ENCODE measurements at regions not wholly inside any gene's neighbourhood (a gene's known extent, or its start where the extent isn't known, plus 50 kb on each side); places are given as distances from the start of the nearest gene placed in this dataset.

DNA sequence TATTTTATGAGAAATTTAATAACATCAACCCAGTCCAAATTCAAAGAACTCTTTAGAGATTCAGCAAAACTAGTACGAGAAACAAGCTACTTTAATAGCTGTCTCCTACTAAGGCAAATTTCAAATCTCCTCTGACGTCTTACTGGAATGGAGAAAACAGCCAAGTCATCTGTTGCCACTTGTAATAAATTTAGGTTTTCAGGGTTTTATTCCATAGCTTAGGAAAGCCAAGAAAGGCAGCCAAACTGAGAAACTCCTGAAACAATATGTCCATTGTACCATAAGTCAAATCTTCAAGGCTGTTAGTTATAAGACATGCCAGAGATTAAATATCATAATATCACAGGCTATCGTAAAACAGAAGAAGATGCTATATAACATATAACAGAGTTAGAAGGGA is 524.6 kb upstream of the SETBP1 start:
- Histone ChIP-seq H3K4me1 (no peaks in the 10 kb centered on the region), H3K4me3 (no peak overlapping the region), H3K9me3 (no peaks in the 10 kb centered on the region), H3K27me3 (ENCODE audit: low read depth) (no peaks in the 10 kb centered on the region), H3K27ac (no peak overlapping the region), H3K36me3 (no peaks in the 10 kb centered on the region)
- no peak for TF ChIP-seq CTCF (IDR thresholded peaks at IDR 0.05)
- intact Hi-C loops (cut with DNase I): no loop called here
- ATAC-seq (no peak), DNase-seq (no peak)

GRCh38 chr18:44156776-44157335 is 523.8 kb upstream of the SETBP1 start:
- intact Hi-C loops (cut with DNase I): no loop called here
- TF ChIP-seq CTCF (IDR thresholded peaks at IDR 0.05): no peak
- Histone ChIP-seq H3K36me3 (no peaks in the 10 kb centered on the region), H3K4me3 (no peak overlapping the region), H3K9me3 (no peaks in the 10 kb centered on the region), H3K27me3 (ENCODE audit: low read depth) (no peaks in the 10 kb centered on the region), H3K4me1 (no peaks in the 10 kb centered on the region), H3K27ac (no peak overlapping the region)
- DNase-seq (no peak), ATAC-seq (no peak)

DNA sequence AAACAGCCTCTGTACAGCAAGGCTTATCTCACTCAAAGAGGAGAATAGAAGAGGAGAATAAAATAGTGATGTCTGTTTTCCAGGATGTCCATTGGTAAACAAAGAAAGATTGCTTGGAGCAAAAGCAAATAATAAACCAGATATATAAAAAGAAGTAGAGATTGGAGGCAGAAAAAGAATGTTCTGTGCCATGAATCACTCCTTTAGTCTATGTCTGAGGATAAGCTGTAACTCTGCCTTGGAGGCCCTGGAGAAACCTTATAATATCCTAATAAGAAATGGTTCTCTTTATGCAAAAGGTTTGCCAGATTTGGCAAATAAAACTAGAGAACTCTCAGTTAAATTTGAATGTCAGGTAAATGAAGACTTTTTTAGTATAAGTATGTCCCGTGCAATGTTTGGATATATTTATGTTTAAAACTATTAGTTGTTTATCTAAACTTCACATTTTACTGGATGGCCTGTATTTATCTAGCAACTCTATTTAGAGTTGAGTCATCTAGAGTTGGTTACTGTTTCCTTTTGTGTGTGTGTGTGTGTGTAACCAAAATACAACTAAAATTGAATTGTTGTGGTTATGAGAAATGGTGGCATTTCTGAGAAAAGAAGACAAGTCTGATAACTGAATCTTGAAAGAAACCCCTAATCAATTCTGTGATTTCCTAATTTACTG is 510.3 kb upstream of the SETBP1 start:
- Histone ChIP-seq H3K4me1 (no peaks in the 10 kb centered on the region), H3K4me3 (no peak overlapping the region), H3K9me3 (no peaks in the 10 kb centered on the region), H3K27me3 (ENCODE audit: low read depth) (no peaks in the 10 kb centered on the region), H3K27ac (no peak overlapping the region), H3K36me3 (no peaks in the 10 kb centered on the region)
- intact Hi-C loops (cut with DNase I): no loop called here
- ATAC-seq (no peak), DNase-seq (no peak)
- TF ChIP-seq CTCF (IDR thresholded peaks at IDR 0.05): no peak

GRCh38 chr18:44171301-44171700 is 509.4 kb upstream of the SETBP1 start:
- intact Hi-C loops (cut with DNase I): no loop called here
- H3K27ac ChIP-seq: no peak overlapping the region

GRCh38 chr18:44175891-44176290 is 504.8 kb upstream of the SETBP1 start:
- Histone ChIP-seq H3K27me3 (ENCODE audit: low read depth) (no peaks in the 10 kb centered on the region), H3K4me1 (no peaks in the 10 kb centered on the region), H3K36me3 (no peaks in the 10 kb centered on the region), H3K9me3 (no peaks in the 10 kb centered on the region), H3K4me3 (no peak overlapping the region), H3K27ac (no peak overlapping the region)
- ATAC-seq (no peak), DNase-seq (no peak)
- no peak for TF ChIP-seq CTCF (IDR thresholded peaks at IDR 0.05)
- intact Hi-C loops (cut with DNase I): no loop called here

More at GRCh38 chr18:44171301-44171700, 509.4 kb upstream of the SETBP1 start:
- H3K4me1 ChIP-seq: no peaks in the 10 kb centered on the region
- no peaks in the 10 kb centered on the region for H3K36me3 ChIP-seq
- no peaks in the 10 kb centered on the region for H3K27me3 ChIP-seq (ENCODE audit: low read depth)
- H3K9me3 ChIP-seq: no peaks in the 10 kb centered on the region
- no peak overlapping the region for H3K4me3 ChIP-seq
- no peak for TF ChIP-seq CTCF (IDR thresholded peaks at IDR 0.05)
- DNase-seq: no peak
- no peak for ATAC-seq

All from lower lobe of right lung (tissue), 2 donors.